Left lobe of liver (tissue), 2 donors: ENCODE measurements at regions not wholly inside any gene's neighbourhood (a gene's known extent, or its start where the extent isn't known, plus 50 kb on each side); places are given as distances from the start of the nearest gene placed in this dataset.
"Not testable (repeated sequence)": the region's sequence is repeated elsewhere in the genome, so short reads cannot be mapped to it uniquely, and the experiment has no call there.

Experiments
- ATAC-seq: fragments of 200-7000 bp; cut with Tn5 transposase; one replicate; pipeline ENCODE4 v1.9.1; 2020; ENCODE audit warnings: mild to moderate bottlenecking, moderate library complexity
- DNase-seq: peaks from one replicate; pipeline ENCODE4 v3.0.0-alpha.2; 2020; ENCODE audit warnings: low spot score
- donor health status: DM: no; HTN: no; CAD: no; lungs with moderate emphysema.
- donor health status: DM: no; HTN: yes; CAD: no.

- ATAC-seq (no peak), DNase-seq (no peak)
These were observed 370.4 kb downstream of the FAT3 start for GRCh38 chr11:92595052-92595451.

DNA sequence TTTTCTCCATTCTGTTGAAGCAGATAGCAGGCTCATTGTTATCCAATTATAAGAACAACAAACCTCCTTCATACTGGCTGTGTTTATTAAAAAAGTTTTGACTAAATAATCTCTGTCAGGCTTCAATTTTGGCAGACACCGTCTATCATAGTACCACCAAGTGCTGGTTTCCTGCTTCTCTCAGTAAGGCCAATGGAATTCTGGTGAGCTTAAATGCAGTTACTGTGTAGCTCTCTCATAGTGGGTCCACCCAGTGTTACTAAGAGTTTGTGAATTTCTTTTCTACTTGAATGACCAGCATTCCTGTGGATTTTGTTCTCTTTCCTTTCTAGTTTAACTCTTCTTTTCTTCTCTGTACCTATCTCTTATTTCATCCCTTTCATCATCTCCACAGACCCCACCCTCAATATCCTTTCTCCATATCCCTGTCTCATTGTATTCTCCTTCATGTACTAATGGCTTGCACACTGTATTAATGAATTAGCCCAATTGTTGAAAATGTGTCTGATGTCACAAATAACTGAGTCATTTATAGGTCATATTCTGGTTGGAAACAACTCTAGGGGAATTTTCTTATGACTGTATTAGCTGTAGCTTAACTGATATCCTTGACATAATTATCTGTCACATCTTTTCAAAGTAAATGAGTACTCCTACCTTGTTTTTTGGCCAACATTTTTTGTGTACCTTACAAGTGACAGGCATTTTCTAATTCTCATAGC, 372.1 kb downstream of the FAT3 start:
- DNase-seq, result no peak
- no peak for ATAC-seq

DNA sequence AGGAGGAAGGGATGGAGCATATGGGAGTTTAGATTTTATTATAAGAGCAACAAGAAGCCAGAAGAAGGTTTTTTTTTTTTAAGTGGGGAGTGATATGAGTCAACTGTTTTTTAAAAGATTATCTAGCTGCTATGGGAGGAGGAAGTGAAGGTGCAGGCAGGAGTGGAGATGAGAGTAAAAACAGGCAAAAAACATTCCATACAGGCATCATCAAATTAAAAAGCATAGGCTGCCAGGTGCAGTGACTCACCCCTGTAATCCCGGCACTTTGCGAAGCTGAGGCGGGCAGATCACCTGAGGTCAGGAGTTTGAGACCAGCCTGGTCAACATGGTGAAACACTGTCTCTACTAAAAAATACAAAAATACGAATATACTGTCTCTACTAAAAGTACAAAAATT, 368.4 kb upstream of the MTNR1B start:
- ATAC-seq, result no peak
- DNase-seq, result no peak

DNA sequence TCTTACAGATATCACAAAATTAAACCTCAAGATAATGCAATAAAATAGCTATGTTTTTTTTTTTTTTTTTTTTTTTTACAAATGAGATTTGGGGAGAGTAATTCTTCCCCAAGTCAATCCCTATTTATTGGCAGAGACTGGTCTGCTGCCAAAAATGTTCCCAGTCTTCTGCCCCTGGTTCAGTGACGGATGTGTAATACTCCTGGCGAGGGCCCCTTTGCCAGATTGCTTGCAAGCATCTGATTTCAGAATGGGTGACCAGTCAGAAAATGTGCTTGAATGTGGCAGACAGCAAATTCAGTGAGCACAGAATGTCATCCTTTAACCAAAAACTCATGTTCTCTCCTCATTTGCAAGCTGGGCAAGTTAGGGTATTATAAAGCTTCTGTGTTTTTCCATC, 363.8 kb upstream of the MTNR1B start:
- ATAC-seq, result no peak
- DNase-seq, result no peak

DNA sequence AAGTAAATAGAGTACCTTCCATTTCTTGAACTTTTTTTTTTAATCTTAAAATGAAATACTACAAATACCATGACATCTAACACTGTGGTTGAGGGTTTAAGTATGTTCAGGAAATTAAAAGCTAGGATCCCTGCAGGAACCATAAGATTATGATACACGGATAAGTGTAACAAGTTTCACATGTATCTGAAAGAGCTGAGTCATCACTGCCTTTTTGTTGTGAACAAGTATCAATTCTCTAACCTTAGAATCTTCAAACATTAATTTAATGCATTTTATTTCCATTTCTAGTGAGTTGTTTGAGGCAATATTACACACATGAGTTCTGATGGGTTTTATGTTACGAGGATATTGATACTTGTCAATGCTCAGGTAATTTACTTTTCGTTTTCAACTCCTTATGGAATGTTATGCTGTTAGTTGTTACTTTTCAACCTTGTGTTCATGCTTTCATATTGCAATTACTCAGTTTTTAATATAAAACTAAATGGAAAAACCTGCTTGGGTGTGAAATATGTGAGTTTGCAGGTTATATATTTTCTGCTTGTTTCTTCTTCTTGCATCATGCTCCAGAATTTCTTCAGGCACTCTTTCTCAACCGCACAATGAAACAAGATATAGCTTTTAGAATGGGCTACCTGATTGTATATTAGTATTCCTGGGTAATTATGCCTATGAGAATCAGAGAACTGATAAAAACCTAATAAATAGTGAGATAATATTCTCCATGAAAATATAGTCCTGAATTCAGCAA, 361.3 kb upstream of the MTNR1B start:
- ATAC-seq (no peak), DNase-seq (no peak)

- DNase-seq (no peak), ATAC-seq (no peak)
These were observed 358.3 kb upstream of the MTNR1B start for GRCh38 chr11:92611157-92611556.

DNA sequence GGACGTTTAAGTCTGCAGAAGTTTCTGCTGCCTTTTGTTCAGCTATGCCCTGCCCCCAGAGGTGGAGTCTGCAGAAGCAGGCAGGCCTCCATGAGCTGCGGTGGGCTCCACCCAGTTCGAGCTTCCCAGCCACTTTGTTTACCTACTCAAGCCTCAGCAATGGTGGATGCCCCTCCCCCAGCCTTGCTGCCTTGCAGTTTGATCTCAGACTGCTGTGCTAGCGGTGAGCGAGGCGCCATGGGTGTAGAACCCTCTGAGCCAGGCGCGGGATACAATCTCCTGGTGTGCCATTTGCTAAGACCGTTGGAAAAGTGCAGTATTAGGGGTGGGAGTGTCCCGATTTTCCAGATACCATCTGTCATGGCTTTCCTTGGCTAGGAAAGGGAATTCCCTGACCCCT, 351.4 kb upstream of the MTNR1B start:
- not testable (repeated sequence) for DNase-seq, ATAC-seq

DNA sequence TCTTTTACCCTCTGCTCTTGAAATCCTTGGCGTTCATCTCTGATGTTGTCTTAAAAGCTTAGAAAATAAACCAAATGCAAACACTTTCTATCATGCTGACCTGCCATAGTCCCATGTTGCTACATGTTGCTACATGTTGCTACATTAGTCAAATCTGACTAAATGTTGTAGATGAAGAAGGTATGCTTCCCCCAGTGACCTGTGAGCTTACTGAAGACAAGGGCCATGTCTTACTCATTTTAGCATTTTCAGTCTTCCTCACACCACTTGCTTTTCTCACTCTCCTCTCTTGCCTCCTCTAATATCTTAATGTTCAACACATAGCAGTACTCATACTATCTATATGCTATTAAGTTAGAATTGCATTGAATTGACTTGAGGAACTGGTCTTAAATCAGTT, 346.4 kb upstream of the MTNR1B start:
- DNase-seq, result no peak
- ATAC-seq, result no peak

DNA sequence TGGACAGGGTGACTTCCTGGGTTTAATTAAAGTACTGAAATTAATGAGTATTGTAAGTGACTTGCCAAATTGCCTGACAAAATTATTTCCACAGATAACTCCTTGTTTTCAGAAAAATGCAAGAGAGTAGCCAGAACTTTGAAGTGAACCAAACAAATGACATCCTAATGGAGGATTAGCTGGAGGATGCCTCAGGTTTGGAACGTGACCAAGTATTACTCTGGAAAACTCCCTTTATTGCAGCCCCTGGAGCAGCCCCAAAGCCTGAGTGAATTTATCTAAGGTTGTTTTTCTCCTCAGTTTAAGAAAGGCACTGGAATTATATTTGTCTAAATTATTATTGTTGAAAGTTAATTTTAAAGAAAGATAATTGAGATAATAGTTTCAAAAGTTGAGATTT, 343.6 kb upstream of the MTNR1B start:
- ATAC-seq, result no peak

GRCh38 chr11:92626624-92627023, 342.8 kb upstream of the MTNR1B start:
- ATAC-seq, result no peak
- DNase-seq, result no peak

More for the DNA sequence above, 343.6 kb upstream of the MTNR1B start:
- DNase-seq, result no peak

GRCh38 chr11:92627615-92628256, 341.7 kb upstream of the MTNR1B start:
- ATAC-seq, result no peak
- no peak for DNase-seq

- DNase-seq, result no peak
- ATAC-seq, result no peak
These were observed 340.8 kb upstream of the MTNR1B start for GRCh38 chr11:92628401-92629292.

DNA sequence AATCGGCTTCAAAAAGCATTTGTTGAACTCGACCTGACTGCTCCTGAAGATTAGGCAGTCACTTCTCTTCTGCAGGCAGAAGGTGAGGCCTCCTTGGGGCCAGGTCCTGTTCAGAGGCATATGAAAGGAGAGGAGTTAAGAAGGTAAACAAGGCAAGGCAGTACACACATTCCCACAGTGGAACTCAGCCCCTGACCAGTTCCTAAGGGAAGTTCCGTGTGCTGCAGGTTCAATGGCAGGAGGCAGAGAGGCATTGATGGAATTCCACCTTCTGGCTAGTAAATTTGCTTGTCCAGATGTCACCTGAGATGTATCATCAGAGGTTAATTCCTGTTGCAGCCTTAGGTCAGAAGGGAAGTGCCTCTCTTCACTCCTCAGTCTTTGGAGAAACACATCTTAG, 337.0 kb upstream of the MTNR1B start:
- DNase-seq (no peak), ATAC-seq (no peak)

DNA sequence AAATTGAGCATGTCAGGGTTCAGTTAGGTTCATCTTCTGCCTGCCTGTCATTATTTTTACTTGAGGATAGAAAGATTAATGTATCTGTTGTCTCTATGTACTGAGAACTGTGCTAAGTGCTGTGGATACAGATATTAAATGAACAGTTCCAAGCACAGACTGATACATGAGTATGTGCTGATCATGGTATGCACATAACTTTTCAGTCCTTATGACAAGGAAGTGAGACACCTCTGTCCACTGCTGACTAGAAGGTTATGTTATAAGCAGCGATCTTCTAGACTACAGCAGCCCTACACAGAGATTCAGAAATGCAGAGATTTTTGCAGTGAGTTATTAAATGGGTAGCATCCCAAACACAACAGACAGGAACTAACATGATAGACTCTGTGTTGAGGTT, 335.6 kb upstream of the MTNR1B start:
- no peak for DNase-seq
- no peak for ATAC-seq

GRCh38 chr11:92636543-92637188, 332.8 kb upstream of the MTNR1B start:
- no peak for ATAC-seq
- no peak for DNase-seq

DNA sequence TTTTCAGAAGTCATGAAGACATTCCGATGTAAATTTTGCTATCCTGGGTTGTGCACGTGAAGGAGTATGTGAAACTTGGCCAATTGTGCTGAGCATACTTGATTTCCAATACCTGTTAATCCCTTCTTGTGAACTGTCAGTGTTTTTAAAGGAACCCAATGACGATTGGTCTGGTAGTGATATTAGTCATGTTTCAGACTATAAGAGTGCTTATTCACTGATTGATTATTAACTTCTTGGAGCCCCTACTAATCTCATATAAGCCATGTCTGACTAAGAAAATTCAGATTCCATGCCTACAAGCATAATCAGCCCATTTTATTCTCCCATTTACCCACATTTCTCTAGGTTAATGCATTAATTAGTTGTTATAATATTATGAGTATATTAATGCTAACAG, 330.8 kb upstream of the MTNR1B start:
- ATAC-seq (no peak), DNase-seq (no peak)

GRCh38 chr11:92642177-92642931, 327.1 kb upstream of the MTNR1B start:
- DNase-seq, result no peak
- ATAC-seq, result no peak

DNA sequence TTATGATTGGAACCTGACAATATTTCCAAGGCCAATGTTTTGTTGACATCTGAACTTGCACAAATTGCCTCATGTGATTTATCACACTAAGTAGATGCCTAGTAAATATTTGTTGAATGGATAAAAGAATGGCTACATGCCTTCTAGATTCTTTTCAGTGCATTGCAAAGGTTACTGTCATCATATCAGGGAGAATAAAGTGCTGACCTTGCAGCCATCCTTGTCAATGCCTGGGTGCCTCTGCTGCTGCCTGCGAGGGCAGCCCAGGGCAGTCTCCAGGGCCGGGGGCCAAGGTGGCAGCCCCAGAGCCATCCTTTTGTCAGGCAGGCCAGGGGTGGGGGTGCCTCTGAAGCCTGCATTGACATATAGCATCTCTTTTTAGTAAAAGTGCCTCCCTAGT, 325.6 kb upstream of the MTNR1B start:
- DNase-seq (no peak), ATAC-seq (no peak)

GRCh38 chr11:92644595-92645445, 324.6 kb upstream of the MTNR1B start:
- DNase-seq (no peak), ATAC-seq (no peak)
